ENCODE measurements at regions not wholly inside any gene's neighbourhood (a gene's known extent, or its start where the extent isn't known, plus 50 kb on each side); places are given as distances from the start of the nearest gene placed in this dataset.

DNA sequence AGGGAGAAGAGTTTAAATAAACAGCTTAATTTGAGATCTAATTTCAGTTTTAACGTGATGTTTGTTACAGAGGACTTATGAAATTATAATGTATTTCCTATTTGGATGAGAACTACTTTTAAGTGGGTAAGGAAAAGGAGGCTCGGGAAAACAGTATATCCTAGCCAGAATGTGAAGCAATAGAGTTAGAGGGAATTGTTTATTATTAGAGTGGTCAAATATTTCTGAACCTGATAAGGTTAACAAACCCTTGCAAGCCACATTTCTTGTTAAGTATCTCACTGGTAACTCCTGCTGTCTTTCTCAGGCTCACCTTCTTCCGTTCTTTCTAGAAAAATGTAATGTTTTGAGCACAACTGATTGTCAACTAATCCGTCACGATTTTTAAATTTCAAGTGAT lies 335.1 kb upstream of the MBL2 start:
- Histone ChIP-seq H2AFZ (ENCODE audit: low read depth) (no peak overlapping the region), H3K4me1 (ENCODE audit: low read depth, poor library complexity, severe bottlenecking) (peaks cover 6% of the 10 kb centered on the region), H3K79me2 (ENCODE audit: insufficient read depth, low read depth) (no peaks in the 10 kb centered on the region), H4K20me1 (ENCODE audit: insufficient read depth) (no peaks in the 10 kb centered on the region), H3K36me3 (ENCODE audit: insufficient read depth) (no peaks in the 10 kb centered on the region; the same call in 1 of the 2 replicates), H3K4me2 (no peak overlapping the region), H3K4me3 (IDR thresholded peaks at IDR 0.05; ENCODE audit: insufficient read depth, low read depth, low read length) (no peak overlapping the region), H3K27me3 (ENCODE audit: insufficient read depth, low read depth) (no peaks in the 10 kb centered on the region), H3K9ac (no peak overlapping the region), H3K27ac (no peak overlapping the region)
- TF ChIP-seq, protein P1, sequence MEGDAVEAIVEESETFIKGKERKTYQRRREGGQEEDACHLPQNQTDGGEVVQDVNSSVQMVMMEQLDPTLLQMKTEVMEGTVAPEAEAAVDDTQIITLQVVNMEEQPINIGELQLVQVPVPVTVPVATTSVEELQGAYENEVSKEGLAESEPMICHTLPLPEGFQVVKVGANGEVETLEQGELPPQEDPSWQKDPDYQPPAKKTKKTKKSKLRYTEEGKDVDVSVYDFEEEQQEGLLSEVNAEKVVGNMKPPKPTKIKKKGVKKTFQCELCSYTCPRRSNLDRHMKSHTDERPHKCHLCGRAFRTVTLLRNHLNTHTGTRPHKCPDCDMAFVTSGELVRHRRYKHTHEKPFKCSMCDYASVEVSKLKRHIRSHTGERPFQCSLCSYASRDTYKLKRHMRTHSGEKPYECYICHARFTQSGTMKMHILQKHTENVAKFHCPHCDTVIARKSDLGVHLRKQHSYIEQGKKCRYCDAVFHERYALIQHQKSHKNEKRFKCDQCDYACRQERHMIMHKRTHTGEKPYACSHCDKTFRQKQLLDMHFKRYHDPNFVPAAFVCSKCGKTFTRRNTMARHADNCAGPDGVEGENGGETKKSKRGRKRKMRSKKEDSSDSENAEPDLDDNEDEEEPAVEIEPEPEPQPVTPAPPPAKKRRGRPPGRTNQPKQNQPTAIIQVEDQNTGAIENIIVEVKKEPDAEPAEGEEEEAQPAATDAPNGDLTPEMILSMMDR (conservative IDR thresholded peaks at IDR 0.05; ENCODE audit: low read depth, low read length), result no peak

DNA sequence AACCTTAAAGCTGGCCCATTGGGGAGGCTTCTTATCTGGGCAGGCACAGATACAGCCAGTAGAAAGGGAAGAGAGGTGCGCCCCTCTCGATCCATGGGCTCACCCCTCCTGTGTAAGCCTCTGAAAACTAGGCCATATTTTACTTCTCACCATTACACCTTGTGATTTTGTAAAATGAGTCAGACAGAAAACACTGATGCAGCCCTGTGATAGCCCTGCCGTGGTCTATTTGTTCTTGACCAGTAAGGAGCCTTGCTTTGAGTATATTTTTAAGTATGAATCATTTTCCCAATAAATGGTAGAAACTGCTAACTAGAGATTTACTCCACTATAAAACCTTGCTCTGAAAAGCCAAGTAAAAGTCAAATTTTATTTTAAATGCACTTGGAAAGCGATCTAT lies 329.8 kb upstream of the MBL2 start:
- TF ChIP-seq, protein P1 (conservative IDR thresholded peaks at IDR 0.05; ENCODE audit: low read depth, low read length), result no peak
- Histone ChIP-seq H3K4me1 (ENCODE audit: low read depth, poor library complexity, severe bottlenecking) (no peaks in the 10 kb centered on the region), H4K20me1 (ENCODE audit: insufficient read depth) (no peaks in the 10 kb centered on the region), H3K4me3 (IDR thresholded peaks at IDR 0.05; ENCODE audit: insufficient read depth, low read depth, low read length) (no peak overlapping the region), H3K79me2 (ENCODE audit: insufficient read depth, low read depth) (no peaks in the 10 kb centered on the region), H3K27me3 (ENCODE audit: insufficient read depth, low read depth) (no peaks in the 10 kb centered on the region), H2AFZ (ENCODE audit: low read depth) (no peak overlapping the region), H3K27ac (no peak overlapping the region), H3K36me3 (ENCODE audit: insufficient read depth) (no peaks in the 10 kb centered on the region; the same call in 1 of the 2 replicates), H3K9ac (no peak overlapping the region), H3K4me2 (no peak overlapping the region)

DNA sequence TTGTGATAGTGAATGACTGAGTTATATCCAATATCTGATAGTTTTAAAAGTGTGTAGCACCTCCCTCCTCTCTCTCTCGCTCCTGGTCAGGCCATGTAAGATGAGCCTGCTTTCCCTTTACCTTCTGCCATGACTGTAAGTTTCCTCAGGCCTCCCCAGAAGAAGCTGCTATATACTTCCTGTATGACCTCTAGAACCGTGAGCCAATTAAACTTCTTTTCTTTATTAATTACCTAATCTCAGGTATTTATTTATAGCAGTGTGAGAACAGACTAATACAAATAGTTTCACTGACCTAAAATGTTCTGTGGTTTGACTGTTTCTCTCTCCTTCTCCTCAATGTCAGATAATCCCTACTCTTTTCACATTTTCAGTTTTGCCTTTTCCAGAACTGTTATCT lies 321.3 kb upstream of the MBL2 start:
- H3K27ac ChIP-seq, result no peak overlapping the region
- H4K20me1 ChIP-seq (ENCODE audit: insufficient read depth), result no peaks in the 10 kb centered on the region
- no peak overlapping the region for H3K4me2 ChIP-seq
- H3K79me2 ChIP-seq (ENCODE audit: insufficient read depth, low read depth), result no peaks in the 10 kb centered on the region
- TF ChIP-seq, protein P1 (conservative IDR thresholded peaks at IDR 0.05; ENCODE audit: low read depth, low read length), result no peak
- H3K36me3 ChIP-seq (ENCODE audit: insufficient read depth), result no peaks in the 10 kb centered on the region
- H2AFZ ChIP-seq (ENCODE audit: low read depth), result 0 out of 2 replicates have a peak overlapping the region, but pooled peaks have one; percentile 4
- no peak overlapping the region for H3K4me3 ChIP-seq (IDR thresholded peaks at IDR 0.05; ENCODE audit: insufficient read depth, low read depth, low read length)
- no peak overlapping the region for H3K9ac ChIP-seq
- H3K4me1 ChIP-seq (ENCODE audit: low read depth, poor library complexity, severe bottlenecking), result peaks cover 7% of the 10 kb centered on the region
- no peaks in the 10 kb centered on the region for H3K27me3 ChIP-seq (ENCODE audit: insufficient read depth, low read depth)

DNA sequence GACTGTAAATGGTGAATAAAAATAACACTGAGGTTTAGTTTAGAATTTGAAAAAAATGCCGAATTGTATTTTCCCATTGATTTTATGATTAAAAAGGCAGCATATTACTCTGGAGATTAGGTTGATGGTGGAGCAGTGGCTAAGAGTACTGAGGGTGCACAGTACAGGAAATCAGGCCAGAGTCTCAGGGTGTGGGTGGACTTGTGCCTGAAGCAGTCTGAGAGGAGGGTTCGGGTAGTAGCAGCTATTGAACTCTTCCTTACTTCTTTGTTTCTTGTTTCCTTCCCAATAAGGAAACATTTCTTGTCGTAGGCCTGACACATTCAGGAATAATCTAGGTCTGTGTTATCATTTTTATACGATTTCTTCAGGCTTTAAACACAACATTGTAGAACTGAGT lies 319.0 kb upstream of the MBL2 start:
- no peak overlapping the region for H2AFZ ChIP-seq (ENCODE audit: low read depth)
- H3K4me2 ChIP-seq, result no peak overlapping the region
- H4K20me1 ChIP-seq (ENCODE audit: insufficient read depth), result no peaks in the 10 kb centered on the region
- no peaks in the 10 kb centered on the region for H3K79me2 ChIP-seq (ENCODE audit: insufficient read depth, low read depth)
- H3K4me3 ChIP-seq (IDR thresholded peaks at IDR 0.05; ENCODE audit: insufficient read depth, low read depth, low read length), result no peak overlapping the region
- H3K27ac ChIP-seq, result no peak overlapping the region
- no peaks in the 10 kb centered on the region for H3K27me3 ChIP-seq (ENCODE audit: insufficient read depth, low read depth)
- H3K36me3 ChIP-seq (ENCODE audit: insufficient read depth), result no peaks in the 10 kb centered on the region
- peaks cover 7% of the 10 kb centered on the region for H3K4me1 ChIP-seq (ENCODE audit: low read depth, poor library complexity, severe bottlenecking)
- H3K9ac ChIP-seq, result no peak overlapping the region
- TF ChIP-seq, protein P1 (conservative IDR thresholded peaks at IDR 0.05; ENCODE audit: low read depth, low read length), result no peak

Data from KMS-11 (cell line).